ENCODE measurements at regions not wholly inside any gene's neighbourhood (a gene's known extent, or its start where the extent isn't known, plus 50 kb on each side); places are given as distances from the start of the nearest gene placed in this dataset.
"Not testable (repeated sequence)": the region's sequence is repeated elsewhere in the genome, so short reads cannot be mapped to it uniquely, and the experiment has no call there.

GRCh38 chr14:106000029-106000511, 473.7 kb downstream of the TMEM121 start:
- POLR2A ChIA-PET (ENCODE audit: partially characterized antibody); H2AFZ ChIP-seq (ENCODE audit: low read length): not testable (repeated sequence)
- 46% methylated on average over 7 of the region's 12 CpGs; no CpG with 5 or more reads in 1 of the 2 experiments for WGBS, 2 experiments (ENCODE audit: extremely low coverage in 1 of 2, insufficient coverage in 1 of 2, insufficient read length in 1 of 2, insufficient replicate concordance in 2 of 2, low coverage in 1 of 2, low lambda C conversion rate in 2 of 2, missing lambda C conversion rate in 1 of 2)

More at GRCh38 chr14:106000029-106000511, 473.7 kb downstream of the TMEM121 start:
- H3K4me1 ChIP-seq (replicated peaks in 1 of 4; ENCODE audit: control insufficient read depth in 3 of 4, insufficient read depth in 4 of 4, low read length in 3 of 4); CTCF ChIA-PET (ENCODE audit: partially characterized antibody); H3K4ac ChIP-seq (replicated peaks; ENCODE audit: insufficient read length, low read depth, low read length); FAIRE-seq; DNase-seq (ENCODE audit: low read depth in 1 of 2, low spot score in 2 of 2); H3K18ac ChIP-seq (ENCODE audit: extremely low read depth, low read length); H3K79me1 ChIP-seq (ENCODE audit: low read depth, low read length); H3K27ac ChIP-seq (ENCODE audit: low read depth, low read length); H3K56ac ChIP-seq (replicated peaks; ENCODE audit: insufficient read length, low read depth, low read length); H3K79me2 ChIP-seq (ENCODE audit: control insufficient read depth in 1 of 2, insufficient read depth in 2 of 2, low read length in 2 of 2); H3K9ac ChIP-seq (replicated peaks in 1 of 4; ENCODE audit: extremely low read depth in 1 of 4, low read depth in 3 of 4, low read length in 3 of 4); H4K5ac ChIP-seq (ENCODE audit: insufficient read length, low read depth, low read length); H3K4me3 ChIP-seq (ENCODE audit: extremely low read depth in 1 of 4, insufficient read depth in 2 of 4, low read depth in 3 of 4, low read length in 4 of 4); H3K23ac ChIP-seq (ENCODE audit: insufficient read length); H3K27me3 ChIP-seq (replicated peaks in 1 of 4; ENCODE audit: control insufficient read depth in 3 of 4, extremely low read depth in 1 of 4, insufficient read depth in 3 of 4, low read length in 3 of 4); H3K14ac ChIP-seq (ENCODE audit: insufficient read length); H3K36me3 ChIP-seq (ENCODE audit: control insufficient read depth in 2 of 4, insufficient read depth in 4 of 4, low read length in 3 of 4); H2BK120ac ChIP-seq (replicated peaks; ENCODE audit: low read depth, low read length); H2BK15ac ChIP-seq (ENCODE audit: low read length); H2BK5ac ChIP-seq (ENCODE audit: low read depth, low read length); H2BK20ac ChIP-seq (ENCODE audit: low read length); H2BK12ac ChIP-seq (ENCODE audit: low read depth, low read length); H4K91ac ChIP-seq (replicated peaks; ENCODE audit: insufficient read length, low read length); H3K23me2 ChIP-seq (ENCODE audit: low read depth, low read length); H2AK5ac ChIP-seq (ENCODE audit: low read depth, low read length); H3K4me2 ChIP-seq (ENCODE audit: insufficient read depth in 1 of 2, low read depth in 2 of 2, low read length in 2 of 2); H4K20me1 ChIP-seq (replicated peaks in 1 of 2; ENCODE audit: control insufficient read depth in 1 of 2, insufficient read depth in 2 of 2, low read length in 2 of 2); H4K8ac ChIP-seq (ENCODE audit: extremely low read depth, insufficient read depth, low read length): not testable (repeated sequence)
- peak in 2 of 3 experiments; percentile 0 to 45; a peak in 3 of 4 replicates for TF ChIP-seq CTCF (IDR thresholded peaks at IDR 0.05; ENCODE audit: control extremely low read depth in 1 of 3, insufficient read depth in 1 of 3, low read depth in 1 of 3, low read length in 3 of 3)
- H3K9me3 ChIP-seq (ENCODE audit: insufficient read depth in 2 of 2, low read depth in 1 of 2, low read length in 1 of 2), result peaks cover 32 to 49% of the 10 kb centered on the region in 2 experiments

All from H1 (cell line).